Activated effector memory CD4-positive, alpha-beta T cell treated with Interleukin-2 at 50 U/mL for 16 hours (primary cell): ENCODE measurements at regions not wholly inside any gene's neighbourhood (a gene's known extent, or its start where the extent isn't known, plus 50 kb on each side); places are given as distances from the start of the nearest gene placed in this dataset.

Experiments
- DNase-seq: peaks from one replicate; pipeline ENCODE4 v3.0.0-alpha.2; 2020

DNA sequence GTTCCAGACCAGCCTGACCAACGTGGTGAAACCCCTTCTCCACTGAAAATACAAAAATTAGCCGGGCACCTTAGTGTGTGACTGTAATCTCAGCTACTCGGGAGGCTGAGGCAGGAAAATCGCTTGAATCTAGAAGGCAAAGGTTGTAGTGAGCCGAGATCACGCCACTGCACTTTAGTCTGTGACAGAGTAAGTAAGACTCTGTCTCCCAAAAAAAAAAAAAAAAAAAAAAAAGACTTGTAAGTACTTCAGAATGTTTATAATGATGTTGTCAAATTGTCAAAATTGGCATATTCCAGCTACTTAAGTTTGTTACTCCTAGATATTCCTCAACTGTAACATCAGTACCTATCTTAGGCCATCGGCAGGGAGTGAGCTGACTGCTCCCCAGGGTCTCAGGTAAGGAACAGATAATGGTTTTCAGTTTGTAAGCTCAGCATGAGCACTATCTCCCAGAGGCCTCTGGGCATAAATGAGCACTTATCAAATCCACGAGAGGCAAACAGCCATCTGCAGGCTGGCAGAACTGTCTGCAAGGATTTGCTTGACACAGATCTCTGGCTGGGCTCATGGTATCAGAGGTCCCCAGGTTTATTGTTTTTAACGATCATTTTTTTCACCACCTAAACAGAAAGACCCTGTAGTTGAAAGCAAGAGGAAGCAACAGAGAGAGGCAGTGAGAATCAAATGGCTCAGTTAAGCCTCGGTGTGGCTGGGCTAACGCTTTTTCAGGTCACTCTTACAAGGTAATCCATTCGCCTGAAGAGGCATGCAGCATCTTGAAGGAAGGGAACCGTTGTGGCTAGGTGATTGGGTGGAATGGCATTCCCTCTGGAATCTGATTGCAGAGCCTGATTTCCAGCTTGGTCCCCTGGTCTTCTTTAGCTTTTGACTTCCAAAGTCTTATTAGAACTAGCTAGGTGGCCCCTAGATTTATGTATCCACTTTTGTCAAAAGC lies 115.9 kb downstream of the LY86 start:
- no peak for DNase-seq

GRCh38 chr6:6705061-6705425 lies 116.5 kb downstream of the LY86 start:
- DNase-seq, result no peak

DNA sequence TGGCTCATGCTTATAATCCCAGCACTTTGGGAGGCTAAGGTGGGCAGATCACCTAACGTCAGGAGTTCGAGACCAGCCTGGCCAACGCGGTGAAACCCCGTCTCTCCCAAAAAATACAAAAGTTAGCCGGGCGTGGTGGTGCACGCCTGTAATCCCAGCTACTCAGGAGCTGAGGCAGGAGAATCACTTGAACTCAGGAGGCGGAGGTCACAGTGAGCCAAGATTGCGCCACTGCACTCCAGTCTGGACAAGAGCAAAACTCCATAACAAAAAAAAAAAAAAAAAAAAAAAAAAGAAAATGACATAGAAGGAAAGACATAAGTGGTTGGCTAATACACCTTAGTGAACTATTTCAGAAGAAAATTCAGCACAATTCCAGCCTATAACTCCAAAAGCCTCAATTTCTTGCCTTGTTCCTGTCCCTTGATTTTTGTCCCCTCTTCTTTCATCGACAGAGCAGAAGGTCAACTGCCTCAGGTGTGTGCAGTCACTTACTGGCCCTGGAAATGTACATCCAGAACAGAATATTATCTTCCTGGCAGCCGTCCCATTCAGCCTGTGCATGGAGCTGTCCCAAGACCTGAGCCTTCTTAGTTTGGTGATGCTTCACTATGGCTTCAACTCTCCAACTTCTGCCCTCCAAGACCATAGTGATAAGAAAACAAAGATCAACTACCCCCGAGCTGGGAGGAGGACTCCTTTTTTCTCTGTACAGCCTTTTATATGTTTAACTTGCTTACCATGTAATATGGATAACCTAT lies 117.6 kb downstream of the LY86 start:
- DNase-seq, result no peak

DNA sequence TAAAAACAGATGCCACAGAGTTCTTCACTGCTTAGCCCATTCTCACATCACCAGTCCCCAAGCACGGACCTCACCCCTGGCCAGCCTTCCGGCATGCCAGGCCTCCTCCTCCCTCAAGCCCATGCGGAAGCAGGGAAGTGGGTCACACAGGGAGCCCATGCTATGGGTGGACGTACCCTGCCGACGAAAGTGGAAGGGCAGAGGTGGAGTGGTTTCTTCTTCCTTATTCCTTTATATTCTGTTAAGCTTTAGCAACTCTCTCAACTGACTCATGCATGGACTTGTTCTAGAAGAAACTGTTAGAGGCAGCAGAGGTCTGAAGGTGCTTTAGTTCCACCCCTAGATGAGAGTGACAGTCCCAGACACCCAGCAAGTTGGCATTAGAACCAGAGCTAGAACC lies 118.6 kb downstream of the LY86 start:
- no peak for DNase-seq

DNA sequence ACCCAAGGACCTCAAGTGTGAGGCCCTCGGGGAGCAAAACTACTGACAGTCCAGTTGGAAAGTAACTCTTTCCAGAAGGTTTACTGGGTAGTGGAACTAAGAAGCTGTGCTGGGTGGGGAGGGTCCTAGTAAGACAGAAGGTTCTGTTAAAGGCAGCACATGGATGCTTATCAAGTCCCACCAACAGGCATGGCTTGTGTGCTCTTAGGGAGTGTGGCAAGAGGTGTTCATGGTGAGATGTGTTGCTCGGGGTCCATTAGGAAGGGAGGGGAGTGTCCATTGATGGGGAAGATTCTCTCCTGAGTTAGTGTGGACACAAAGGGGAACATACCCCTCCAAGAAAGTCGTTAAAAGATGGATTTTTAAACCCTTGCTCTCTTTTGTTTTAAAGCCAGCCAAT lies 120.6 kb downstream of the LY86 start:
- no peak for DNase-seq

DNA sequence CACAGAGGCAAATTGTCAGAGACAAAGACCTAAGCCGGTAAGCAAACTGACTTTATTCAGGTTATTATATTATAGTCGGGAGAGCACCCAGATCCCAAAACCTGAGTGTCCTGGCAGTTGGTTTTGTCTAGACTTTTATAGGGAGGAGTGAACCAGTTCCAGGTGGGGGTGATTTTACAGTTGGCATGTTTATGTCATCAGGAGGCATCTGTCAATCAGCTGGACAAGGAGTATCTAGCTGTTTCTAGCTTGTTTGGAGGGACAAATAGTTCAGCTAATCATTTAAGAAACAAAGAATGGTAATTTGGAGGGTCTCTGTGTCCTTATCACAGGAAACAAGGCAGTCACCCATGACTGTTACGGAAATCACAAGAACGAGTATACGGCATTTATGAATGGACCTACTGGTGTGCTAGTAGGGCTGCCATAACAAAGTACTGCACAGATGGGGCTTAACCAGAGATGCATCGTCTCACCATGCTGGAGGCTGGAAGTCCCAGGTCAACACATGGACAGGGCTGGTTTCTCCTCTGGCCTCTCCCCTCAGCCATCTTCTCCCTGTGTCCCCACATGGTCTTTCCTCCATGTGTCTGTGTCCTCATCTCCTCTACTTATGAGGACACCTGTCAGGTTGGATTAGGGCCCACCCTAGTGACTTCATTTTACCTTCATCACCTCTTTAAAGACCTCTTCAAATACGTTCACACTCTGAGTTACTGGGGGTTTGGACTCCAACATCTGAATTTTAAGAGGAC lies 122.7 kb downstream of the LY86 start:
- no peak for DNase-seq

DNA sequence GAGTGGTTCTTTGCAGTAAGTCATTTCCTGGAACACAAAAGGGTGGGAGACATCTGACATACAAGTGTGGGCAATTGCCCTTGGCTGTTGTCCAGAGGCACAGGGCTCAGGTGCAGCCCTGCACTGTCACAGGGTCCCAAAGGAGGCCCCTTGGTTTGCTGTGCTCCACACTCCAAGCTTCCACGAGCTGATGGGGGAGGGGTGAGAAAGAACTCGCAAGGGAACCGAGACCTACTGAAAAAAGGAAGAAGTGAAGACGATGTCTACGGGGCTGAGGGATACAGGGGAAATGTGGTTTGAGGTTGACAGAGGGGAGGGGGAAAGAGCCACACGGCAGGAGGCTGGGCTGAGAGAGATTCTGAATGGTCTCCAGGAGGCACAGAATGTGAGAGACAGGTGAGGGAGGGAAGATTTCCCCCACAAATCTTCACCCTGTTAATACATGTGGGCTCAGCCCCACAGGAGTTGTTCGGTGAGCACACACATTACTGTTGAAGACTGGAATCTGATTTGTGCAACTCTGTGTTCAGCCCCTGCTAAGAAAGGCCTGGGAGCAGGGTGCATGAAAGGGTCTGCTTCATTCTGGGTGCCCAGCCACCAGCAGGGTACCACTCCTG lies 123.4 kb downstream of the LY86 start:
- DNase-seq, result no peak

GRCh38 chr6:6712449-6713403 lies 124.2 kb downstream of the LY86 start:
- DNase-seq, result no peak

DNA sequence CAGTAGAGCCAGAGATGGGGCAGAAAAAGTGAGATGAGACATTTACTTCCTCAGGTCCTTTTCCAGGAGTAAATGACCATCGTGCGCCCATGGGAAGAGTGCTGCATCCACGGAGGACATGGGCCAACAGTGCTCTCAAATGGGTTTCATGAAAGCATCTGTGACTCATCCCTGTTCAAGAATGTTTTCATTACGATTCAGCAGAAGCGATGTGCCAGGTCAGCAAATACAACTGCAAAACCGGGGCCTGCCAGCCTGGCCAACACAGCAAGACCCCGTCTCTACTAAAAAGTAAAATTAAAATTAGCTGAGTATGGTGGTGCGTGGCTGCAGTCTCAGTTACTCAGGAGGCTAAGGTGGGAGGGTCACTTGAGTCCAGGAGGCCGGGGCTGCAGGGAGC lies 125.1 kb downstream of the LY86 start:
- DNase-seq, result no peak

- DNase-seq, result no peak
Measured at GRCh38 chr6:6714118-6714897, 125.8 kb downstream of the LY86 start.

- DNase-seq, result no peak
Measured at GRCh38 chr6:6714953-6715352, 126.4 kb downstream of the LY86 start.

- no peak for DNase-seq
Measured at GRCh38 chr6:6715465-6715864, 126.9 kb downstream of the LY86 start.

GRCh38 chr6:6716998-6717763 lies 128.7 kb downstream of the LY86 start:
- no peak for DNase-seq

DNA sequence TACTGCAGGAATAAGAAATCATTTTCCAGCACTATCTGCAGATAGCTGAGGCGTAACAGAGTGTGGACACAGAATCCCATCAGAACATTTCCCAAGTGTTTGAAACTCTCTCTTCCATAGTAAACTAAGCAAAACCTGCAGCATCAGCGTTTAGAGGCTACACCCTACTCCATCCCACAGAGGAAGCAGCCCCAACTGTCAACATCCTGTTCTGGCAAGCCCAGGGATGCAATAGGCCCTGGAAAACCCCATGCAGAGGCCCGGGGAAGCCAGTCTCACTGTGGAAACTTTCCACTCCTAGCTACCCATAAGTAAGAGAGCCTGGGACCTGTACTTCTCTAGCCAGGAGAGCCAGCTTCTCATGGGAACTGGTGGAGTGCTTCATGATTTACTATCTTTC lies 129.4 kb downstream of the LY86 start:
- no peak for DNase-seq

DNA sequence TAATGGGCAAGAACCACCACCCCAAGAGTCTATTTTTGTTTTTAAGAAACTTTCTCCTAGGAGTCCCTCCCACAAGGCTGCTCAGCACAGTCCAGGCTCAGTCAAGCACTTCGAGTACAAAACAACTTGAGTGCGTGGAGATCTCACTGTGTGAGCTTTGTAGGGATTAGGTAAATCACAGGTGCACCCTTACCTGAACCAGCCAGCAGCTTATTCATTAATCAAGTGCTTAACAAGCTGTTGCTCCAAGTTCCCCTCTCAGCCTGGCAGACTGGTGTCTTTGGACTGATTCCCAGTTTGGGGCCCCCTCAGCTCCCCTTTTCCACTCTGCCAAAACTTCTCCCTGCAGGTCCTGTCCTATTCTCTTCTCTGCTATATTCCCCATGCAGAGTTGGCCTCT lies 133.1 kb downstream of the LY86 start:
- no peak for DNase-seq

DNA sequence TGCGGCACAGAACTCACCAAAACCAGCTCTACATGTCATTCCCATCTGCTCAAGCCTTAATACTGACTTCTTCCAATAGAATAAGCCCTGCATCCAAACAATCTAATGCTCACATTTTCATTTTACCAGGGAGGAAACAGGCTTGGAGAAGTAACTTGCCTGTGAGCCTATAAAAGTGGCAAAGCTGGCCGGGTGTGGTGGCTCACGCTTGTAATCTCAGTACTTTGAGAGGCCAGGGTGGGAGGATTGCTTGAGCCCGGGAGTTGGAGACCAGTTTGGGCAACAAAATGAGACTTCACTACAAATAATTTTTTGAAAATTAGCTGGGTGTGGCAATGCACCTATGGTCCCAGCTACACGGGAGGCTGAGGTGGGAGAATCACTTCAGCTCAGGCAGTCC lies 133.7 kb downstream of the LY86 start:
- DNase-seq, result no peak

DNA sequence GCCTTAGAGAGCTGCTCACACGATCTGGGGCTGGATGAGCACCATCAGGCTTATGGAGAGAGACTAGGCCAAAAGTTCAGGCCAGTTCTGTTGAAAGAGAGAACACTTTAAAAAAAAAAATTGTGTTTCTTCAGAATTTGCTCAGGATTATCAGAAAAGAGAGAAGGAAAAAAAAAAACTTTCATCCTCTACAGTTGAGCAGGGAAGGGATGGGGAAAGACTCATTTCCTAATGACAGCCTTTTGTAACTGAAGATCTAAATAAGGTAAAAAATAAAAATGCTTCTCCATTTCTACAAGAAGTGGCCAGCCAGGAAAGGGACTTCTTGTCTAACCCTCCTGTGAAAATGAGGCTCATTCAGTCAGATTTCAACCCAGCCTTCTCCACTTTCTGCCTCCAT lies 134.8 kb downstream of the LY86 start:
- DNase-seq, result no peak

DNA sequence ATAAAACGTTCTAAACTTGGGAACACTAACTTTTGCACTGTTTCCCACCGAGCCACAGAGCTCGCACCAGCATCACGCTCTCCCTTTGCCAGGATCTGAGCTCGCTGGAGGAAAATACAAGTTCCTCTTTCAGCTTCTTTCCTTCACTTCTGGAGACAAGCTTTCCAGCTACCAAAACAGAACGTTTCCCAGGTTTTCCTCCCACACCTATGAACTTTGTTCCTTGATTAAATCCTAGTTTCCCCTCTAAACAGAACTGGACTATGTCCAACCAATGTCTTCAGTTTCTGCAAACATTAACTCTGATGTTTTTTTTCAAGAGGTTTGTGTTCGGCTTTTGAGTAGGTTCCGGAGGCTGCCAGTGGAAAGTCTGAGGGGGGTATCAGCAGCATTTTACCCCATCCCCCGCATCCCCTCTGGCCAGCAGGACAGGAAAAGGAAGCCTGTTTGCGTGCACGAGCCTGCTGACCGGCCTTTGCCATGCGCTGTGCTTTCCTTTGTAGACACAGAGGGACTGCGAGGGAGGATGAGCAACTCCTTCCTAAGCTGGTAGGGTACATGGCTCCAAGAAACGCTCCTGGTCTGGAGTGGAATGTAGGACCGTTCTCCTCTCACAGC lies 135.5 kb downstream of the LY86 start:
- DNase-seq, result no peak
